ENCODE measurements at regions not wholly inside any gene's neighbourhood (a gene's known extent, or its start where the extent isn't known, plus 50 kb on each side); places are given as distances from the start of the nearest gene placed in this dataset.

DNA sequence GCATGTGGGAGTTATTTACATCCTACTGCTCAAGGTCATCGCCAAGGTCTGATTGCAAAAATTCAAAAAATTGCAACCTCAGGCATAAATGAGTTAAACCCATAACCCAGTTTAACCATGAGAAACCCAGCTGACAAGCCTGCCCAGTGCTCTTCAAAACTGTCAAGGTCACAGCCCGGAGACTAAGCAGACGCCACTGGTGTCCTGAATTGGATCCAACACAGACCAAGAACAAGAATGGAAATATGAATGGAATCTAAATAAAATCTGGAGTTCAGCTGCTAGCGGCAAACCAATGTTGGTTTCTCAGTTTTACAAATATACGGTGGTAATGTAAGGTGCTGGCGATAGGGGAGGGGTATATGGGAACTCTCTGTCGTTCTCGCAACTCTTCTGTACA is 201.5 kb upstream of the MVB12B start:
- H3K27me3 Mint-ChIP-seq (ENCODE audit: unreplicated experiment) = peaks cover 93% of the 10 kb centered on the region
- no peaks in the 10 kb centered on the region for H3K9me3 Mint-ChIP-seq (ENCODE audit: low read depth, unreplicated experiment)
- H3K4me3 Mint-ChIP-seq (ENCODE audit: low read depth, unreplicated experiment) = no peak overlapping the region
- intact Hi-C loops (cut with micrococcal nuclease; ENCODE audit: unreplicated experiment) = no loop called here
- CTCF ChIA-PET = no interaction called here
- H3K4me1 Mint-ChIP-seq (ENCODE audit: low read depth, unreplicated experiment) = no peaks in the 10 kb centered on the region
- H3K27ac Mint-ChIP-seq (ENCODE audit: unreplicated experiment) = no peak overlapping the region
- BruUV-seq (replicated peaks) = no TSS peak
- TF ChIP-seq, protein P1, sequence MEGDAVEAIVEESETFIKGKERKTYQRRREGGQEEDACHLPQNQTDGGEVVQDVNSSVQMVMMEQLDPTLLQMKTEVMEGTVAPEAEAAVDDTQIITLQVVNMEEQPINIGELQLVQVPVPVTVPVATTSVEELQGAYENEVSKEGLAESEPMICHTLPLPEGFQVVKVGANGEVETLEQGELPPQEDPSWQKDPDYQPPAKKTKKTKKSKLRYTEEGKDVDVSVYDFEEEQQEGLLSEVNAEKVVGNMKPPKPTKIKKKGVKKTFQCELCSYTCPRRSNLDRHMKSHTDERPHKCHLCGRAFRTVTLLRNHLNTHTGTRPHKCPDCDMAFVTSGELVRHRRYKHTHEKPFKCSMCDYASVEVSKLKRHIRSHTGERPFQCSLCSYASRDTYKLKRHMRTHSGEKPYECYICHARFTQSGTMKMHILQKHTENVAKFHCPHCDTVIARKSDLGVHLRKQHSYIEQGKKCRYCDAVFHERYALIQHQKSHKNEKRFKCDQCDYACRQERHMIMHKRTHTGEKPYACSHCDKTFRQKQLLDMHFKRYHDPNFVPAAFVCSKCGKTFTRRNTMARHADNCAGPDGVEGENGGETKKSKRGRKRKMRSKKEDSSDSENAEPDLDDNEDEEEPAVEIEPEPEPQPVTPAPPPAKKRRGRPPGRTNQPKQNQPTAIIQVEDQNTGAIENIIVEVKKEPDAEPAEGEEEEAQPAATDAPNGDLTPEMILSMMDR (IDR thresholded peaks at IDR 0.05; ENCODE audit: unreplicated experiment) = no peak
- no peak for DNase-seq
- no peaks in the 10 kb centered on the region for H3K36me3 Mint-ChIP-seq (ENCODE audit: insufficient read depth, unreplicated experiment)

DNA sequence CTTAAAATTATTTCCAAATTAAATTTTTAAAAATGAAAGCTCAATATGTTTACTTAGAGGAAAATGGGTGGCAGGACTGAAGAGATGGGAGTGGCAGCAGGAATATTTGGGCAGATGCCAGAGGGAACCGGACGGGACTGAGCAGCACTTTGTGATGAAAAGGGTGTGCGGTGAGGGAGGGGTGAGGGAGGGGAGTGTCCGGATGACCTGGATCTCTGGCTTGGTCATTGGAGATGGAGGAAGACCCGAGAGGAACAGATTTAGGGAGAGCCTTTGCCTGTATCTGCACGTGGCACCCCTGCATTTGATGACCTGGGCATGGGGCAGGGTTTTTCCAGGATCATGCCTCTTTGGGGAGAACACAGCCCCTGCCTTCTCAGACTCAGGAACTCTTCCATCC is 201.1 kb upstream of the MVB12B start:
- H3K4me1 Mint-ChIP-seq (ENCODE audit: low read depth, unreplicated experiment) = no peaks in the 10 kb centered on the region
- DNase-seq = no peak
- intact Hi-C loops (cut with micrococcal nuclease; ENCODE audit: unreplicated experiment) = no loop called here
- H3K27me3 Mint-ChIP-seq (ENCODE audit: unreplicated experiment) = peaks cover 93% of the 10 kb centered on the region
- H3K27ac Mint-ChIP-seq (ENCODE audit: unreplicated experiment) = no peak overlapping the region
- TF ChIP-seq, protein P1 (IDR thresholded peaks at IDR 0.05; ENCODE audit: unreplicated experiment) = no peak
- no peaks in the 10 kb centered on the region for H3K36me3 Mint-ChIP-seq (ENCODE audit: insufficient read depth, unreplicated experiment)
- no peaks in the 10 kb centered on the region for H3K9me3 Mint-ChIP-seq (ENCODE audit: low read depth, unreplicated experiment)
- CTCF ChIA-PET = no interaction called here
- no TSS peak for BruUV-seq (replicated peaks)
- no peak overlapping the region for H3K4me3 Mint-ChIP-seq (ENCODE audit: low read depth, unreplicated experiment)

DNA sequence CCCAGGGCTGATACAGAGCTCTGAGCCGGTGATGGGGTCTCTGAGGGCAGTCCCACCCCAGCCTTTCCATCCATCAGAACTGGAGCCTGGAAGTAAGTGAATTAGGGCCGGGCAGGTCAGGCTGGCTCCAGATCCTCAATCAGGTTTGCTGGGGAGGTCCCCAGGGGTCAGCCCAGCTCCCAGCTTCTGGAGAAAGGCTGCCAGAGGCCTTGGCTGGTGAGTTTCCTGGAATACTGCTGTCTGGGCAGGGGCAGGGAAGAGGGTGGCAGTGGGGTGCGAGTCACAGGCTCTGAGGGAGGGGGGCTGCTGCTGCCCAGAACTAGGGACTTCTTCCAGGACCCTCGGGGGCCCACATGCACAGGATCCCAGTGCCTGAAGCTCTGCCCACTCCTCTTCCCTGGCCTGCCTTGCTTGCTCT is 200.6 kb upstream of the MVB12B start:
- no peak overlapping the region for H3K4me3 Mint-ChIP-seq (ENCODE audit: low read depth, unreplicated experiment)
- BruUV-seq (replicated peaks) = no TSS peak
- CTCF ChIA-PET = no interaction called here
- H3K36me3 Mint-ChIP-seq (ENCODE audit: insufficient read depth, unreplicated experiment) = no peaks in the 10 kb centered on the region
- TF ChIP-seq, protein P1 (IDR thresholded peaks at IDR 0.05; ENCODE audit: unreplicated experiment) = no peak
- H3K4me1 Mint-ChIP-seq (ENCODE audit: low read depth, unreplicated experiment) = no peaks in the 10 kb centered on the region
- H3K27me3 Mint-ChIP-seq (ENCODE audit: unreplicated experiment) = peaks cover 93% of the 10 kb centered on the region
- no peaks in the 10 kb centered on the region for H3K9me3 Mint-ChIP-seq (ENCODE audit: low read depth, unreplicated experiment)
- no peak overlapping the region for H3K27ac Mint-ChIP-seq (ENCODE audit: unreplicated experiment)
- no peak for DNase-seq
- intact Hi-C loops (cut with micrococcal nuclease; ENCODE audit: unreplicated experiment) = no loop called here

DNA sequence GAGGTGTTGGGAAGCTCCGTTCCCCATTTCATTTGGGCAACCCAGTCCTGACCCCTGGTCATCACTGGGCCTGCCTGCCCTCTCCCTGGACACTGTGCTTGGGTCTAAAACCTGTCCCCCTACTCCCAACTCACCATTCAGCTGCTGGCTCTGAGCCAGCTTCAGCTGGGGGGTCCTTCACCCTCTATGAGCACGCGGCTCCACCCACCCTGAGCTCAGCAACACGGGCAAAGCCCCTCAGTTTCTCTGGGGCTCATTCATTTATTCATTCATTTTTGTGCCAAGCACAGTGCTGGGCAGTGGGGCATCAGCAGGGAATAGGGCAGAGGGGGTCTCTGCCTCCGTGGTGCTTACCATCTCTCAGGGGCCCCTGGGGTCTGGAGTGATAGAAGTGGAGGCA is 199.8 kb upstream of the MVB12B start:
- Mint-ChIP-seq H3K4me1 (ENCODE audit: low read depth, unreplicated experiment) (no peaks in the 10 kb centered on the region), H3K9me3 (ENCODE audit: low read depth, unreplicated experiment) (no peaks in the 10 kb centered on the region), H3K27ac (ENCODE audit: unreplicated experiment) (no peak overlapping the region), H3K4me3 (ENCODE audit: low read depth, unreplicated experiment) (no peak overlapping the region), H3K27me3 (ENCODE audit: unreplicated experiment) (peaks cover 100% of the 10 kb centered on the region), H3K36me3 (ENCODE audit: insufficient read depth, unreplicated experiment) (no peaks in the 10 kb centered on the region)
- TF ChIP-seq, protein P1 (IDR thresholded peaks at IDR 0.05; ENCODE audit: unreplicated experiment) = no peak
- CTCF ChIA-PET = no interaction called here
- no peak for DNase-seq
- BruUV-seq (replicated peaks) = no TSS peak
- intact Hi-C loops (cut with micrococcal nuclease; ENCODE audit: unreplicated experiment) = no loop called here

- Mint-ChIP-seq H3K27ac (ENCODE audit: unreplicated experiment) (no peak overlapping the region), H3K36me3 (ENCODE audit: insufficient read depth, unreplicated experiment) (no peaks in the 10 kb centered on the region), H3K9me3 (ENCODE audit: low read depth, unreplicated experiment) (no peaks in the 10 kb centered on the region), H3K4me3 (ENCODE audit: low read depth, unreplicated experiment) (no peak overlapping the region), H3K27me3 (ENCODE audit: unreplicated experiment) (peaks cover 100% of the 10 kb centered on the region), H3K4me1 (ENCODE audit: low read depth, unreplicated experiment) (no peaks in the 10 kb centered on the region)
- no peak for DNase-seq
- TF ChIP-seq, protein P1 (IDR thresholded peaks at IDR 0.05; ENCODE audit: unreplicated experiment) = no peak
- BruUV-seq (replicated peaks) = no TSS peak
- intact Hi-C loops (cut with micrococcal nuclease; ENCODE audit: unreplicated experiment) = no loop called here
- CTCF ChIA-PET = no interaction called here
Observed at GRCh38 chr9:126127591-126127990, 199.0 kb upstream of the MVB12B start.
